SK-N-SH (cell line): ENCODE measurements at regions not wholly inside any gene's neighbourhood (a gene's known extent, or its start where the extent isn't known, plus 50 kb on each side); places are given as distances from the start of the nearest gene placed in this dataset.

Experiments
- CHD2 ChIP-seq: fragments of 150-350 bp; IDR thresholded peaks from 2 replicates; pipeline ENCODE4 v1.6.1; 2018; ENCODE audit warnings: low read length; ENCODE audit not compliant: partially characterized antibody
- EP300 ChIP-seq, 2 experiments: IDR thresholded peaks; 2 replicates each; pipeline versions ENCODE4 v1.4.0 to v1.6.1; 2012; ENCODE audit warnings: borderline replicate concordance in 1 of 2, low read depth in 1 of 2, low read length in 1 of 2
- GABPA ChIP-seq: IDR thresholded peaks from 2 replicates; pipeline ENCODE4 v1.4.0; 2012; ENCODE audit warnings: low read depth, mild to moderate bottlenecking
- SIN3A ChIP-seq: IDR thresholded peaks from 2 replicates; pipeline ENCODE4 v1.6.1; 2012; ENCODE audit warnings: low read depth, mild to moderate bottlenecking, low read length, moderate library complexity, borderline replicate concordance
- SMC3 ChIP-seq: IDR thresholded peaks from 2 replicates; pipeline ENCODE4 v1.6.1; 2012; ENCODE audit warnings: low read depth, low read length, improper control_type of control experiment
- TAF1 ChIP-seq: IDR thresholded peaks from 2 replicates; pipeline ENCODE4 v1.6.1; 2012; ENCODE audit warnings: low read depth, mild to moderate bottlenecking, low read length, moderate library complexity, borderline replicate concordance
- TF ChIP-seq, protein P1 (sequence below): fragments of 200-600 bp; sonication (generic); IDR thresholded peaks from 2 replicates; pipeline ENCODE4 v1.6.1; 2017; ENCODE audit warnings: antibody characterized with exemption, mild to moderate bottlenecking, moderate library complexity
- TF ChIP-seq, protein P2 (sequence below): fragments of 150-350 bp; IDR thresholded peaks from 2 replicates; pipeline ENCODE4 v1.6.1; 2017; ENCODE audit warnings: antibody characterized with exemption, low read length, low read depth, borderline replicate concordance
- TF ChIP-seq, protein P3 (sequence below): IDR thresholded peaks from 2 replicates; pipeline ENCODE4 v1.4.0; 2012; ENCODE audit warnings: low read depth, borderline replicate concordance

DNA sequence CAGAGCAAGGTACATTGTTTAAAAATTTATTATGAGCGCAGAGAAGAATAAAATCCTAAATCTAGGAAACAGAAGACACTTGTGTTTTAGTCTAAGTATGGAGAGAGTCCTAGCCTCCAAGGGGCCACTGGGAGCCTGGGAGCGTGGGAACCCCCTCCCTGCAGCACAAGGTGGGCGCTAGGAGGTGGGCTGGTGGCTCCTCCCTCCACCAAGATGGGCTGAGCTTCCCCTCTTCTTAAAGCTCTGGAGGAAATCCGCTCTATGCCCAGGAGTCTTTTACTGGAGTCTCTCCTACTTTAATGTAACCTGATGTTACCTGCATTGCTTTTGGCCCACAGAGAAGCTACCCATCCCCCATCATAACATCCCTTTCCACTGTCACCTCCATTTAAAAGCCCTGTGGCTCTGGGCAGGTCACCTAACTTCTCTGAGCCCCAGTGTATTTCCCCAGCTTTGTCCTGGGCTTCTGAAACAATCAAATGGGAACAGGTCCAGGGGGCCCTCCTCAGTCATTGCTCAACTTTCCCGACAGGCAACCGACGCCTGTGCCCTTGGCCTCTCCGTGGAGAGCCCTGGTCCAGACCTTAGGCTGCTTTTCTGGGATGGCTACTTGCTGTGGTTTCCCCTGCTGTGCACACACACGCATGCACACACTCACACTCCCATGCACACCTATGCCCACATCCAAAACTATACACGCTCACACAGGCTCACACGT lies 181.5 kb downstream of the NPHP4 start:
- TF ChIP-seq, protein P1, sequence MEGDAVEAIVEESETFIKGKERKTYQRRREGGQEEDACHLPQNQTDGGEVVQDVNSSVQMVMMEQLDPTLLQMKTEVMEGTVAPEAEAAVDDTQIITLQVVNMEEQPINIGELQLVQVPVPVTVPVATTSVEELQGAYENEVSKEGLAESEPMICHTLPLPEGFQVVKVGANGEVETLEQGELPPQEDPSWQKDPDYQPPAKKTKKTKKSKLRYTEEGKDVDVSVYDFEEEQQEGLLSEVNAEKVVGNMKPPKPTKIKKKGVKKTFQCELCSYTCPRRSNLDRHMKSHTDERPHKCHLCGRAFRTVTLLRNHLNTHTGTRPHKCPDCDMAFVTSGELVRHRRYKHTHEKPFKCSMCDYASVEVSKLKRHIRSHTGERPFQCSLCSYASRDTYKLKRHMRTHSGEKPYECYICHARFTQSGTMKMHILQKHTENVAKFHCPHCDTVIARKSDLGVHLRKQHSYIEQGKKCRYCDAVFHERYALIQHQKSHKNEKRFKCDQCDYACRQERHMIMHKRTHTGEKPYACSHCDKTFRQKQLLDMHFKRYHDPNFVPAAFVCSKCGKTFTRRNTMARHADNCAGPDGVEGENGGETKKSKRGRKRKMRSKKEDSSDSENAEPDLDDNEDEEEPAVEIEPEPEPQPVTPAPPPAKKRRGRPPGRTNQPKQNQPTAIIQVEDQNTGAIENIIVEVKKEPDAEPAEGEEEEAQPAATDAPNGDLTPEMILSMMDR: no peak
- TF ChIP-seq, protein P2, sequence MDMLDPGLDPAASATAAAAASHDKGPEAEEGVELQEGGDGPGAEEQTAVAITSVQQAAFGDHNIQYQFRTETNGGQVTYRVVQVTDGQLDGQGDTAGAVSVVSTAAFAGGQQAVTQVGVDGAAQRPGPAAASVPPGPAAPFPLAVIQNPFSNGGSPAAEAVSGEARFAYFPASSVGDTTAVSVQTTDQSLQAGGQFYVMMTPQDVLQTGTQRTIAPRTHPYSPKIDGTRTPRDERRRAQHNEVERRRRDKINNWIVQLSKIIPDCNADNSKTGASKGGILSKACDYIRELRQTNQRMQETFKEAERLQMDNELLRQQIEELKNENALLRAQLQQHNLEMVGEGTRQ: no peak
- TF ChIP-seq GABPA: no peak
- TF ChIP-seq SIN3A: no peak
- TF ChIP-seq SMC3: no peak
- no peak for TF ChIP-seq CHD2
- no peak for TF ChIP-seq TAF1
- TF ChIP-seq, protein P3, sequence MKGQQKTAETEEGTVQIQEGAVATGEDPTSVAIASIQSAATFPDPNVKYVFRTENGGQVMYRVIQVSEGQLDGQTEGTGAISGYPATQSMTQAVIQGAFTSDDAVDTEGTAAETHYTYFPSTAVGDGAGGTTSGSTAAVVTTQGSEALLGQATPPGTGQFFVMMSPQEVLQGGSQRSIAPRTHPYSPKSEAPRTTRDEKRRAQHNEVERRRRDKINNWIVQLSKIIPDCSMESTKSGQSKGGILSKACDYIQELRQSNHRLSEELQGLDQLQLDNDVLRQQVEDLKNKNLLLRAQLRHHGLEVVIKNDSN: no peak
- TF ChIP-seq EP300 (IDR thresholded peaks at IDR 0.05; ENCODE audit: borderline replicate concordance in 1 of 2, low read depth in 1 of 2, low read length in 1 of 2): no peak
